DOHH2 (cell line): ENCODE measurements at regions not wholly inside any gene's neighbourhood (a gene's known extent, or its start where the extent isn't known, plus 50 kb on each side); places are given as distances from the start of the nearest gene placed in this dataset.

Source experiments
- H3F3A ChIP-seq: fragments of 200-600 bp; sonication (generic), shearing (Covaris generic); 2 replicates; pipeline ENCODE4 v1.6.0; 2016; ENCODE audit warnings: antibody characterized with exemption, mild to moderate bottlenecking; ENCODE audit not compliant: control insufficient read depth, insufficient read depth
- H3K27ac ChIP-seq: fragments of 200-600 bp; sonication (generic); 2 replicates; pipeline ENCODE4 v1.5.1; 2014; ENCODE audit warnings: low read depth, mild to moderate bottlenecking, low read length, moderate library complexity
- H3K27me3 ChIP-seq: fragments of 200-600 bp; sonication (generic); 2 replicates; pipeline ENCODE4 v1.6.1; 2014; ENCODE audit warnings: mild to moderate bottlenecking, low read length, mixed read lengths; ENCODE audit not compliant: control insufficient read depth
- H3K36me3 ChIP-seq: fragments of 200-600 bp; sonication (generic); 2 replicates; pipeline ENCODE4 v1.6.1; 2014; ENCODE audit warnings: mild to moderate bottlenecking, low read length, moderate library complexity, mixed read lengths; ENCODE audit not compliant: control insufficient read depth
- H3K4me1 ChIP-seq: fragments of 200-600 bp; sonication (generic); 2 replicates; pipeline ENCODE4 v1.6.1; 2014; ENCODE audit warnings: mild to moderate bottlenecking, low read length, mixed read lengths; ENCODE audit not compliant: control insufficient read depth
- H3K4me2 ChIP-seq: fragments of 200-600 bp; sonication (generic); 2 replicates; pipeline ENCODE4 v1.6.0; 2014; ENCODE audit warnings: mild to moderate bottlenecking, low read length, moderate library complexity
- H3K4me3 ChIP-seq: fragments of 200-600 bp; sonication (generic); 2 replicates; pipeline ENCODE4 v1.5.1; 2014; ENCODE audit warnings: mild to moderate bottlenecking, low read length, mixed read lengths
- H3K79me2 ChIP-seq: fragments of 200-600 bp; sonication (generic); 2 replicates; pipeline ENCODE4 v1.6.1; 2014; ENCODE audit warnings: mild to moderate bottlenecking, low read length, mixed read lengths; ENCODE audit not compliant: control insufficient read depth
- H3K9me2 ChIP-seq: fragments of 200-600 bp; sonication (generic); replicated peaks from 2 replicates; pipeline ENCODE4 v1.6.1; 2014; ENCODE audit warnings: mild to moderate bottlenecking, low read length, mixed read lengths; ENCODE audit not compliant: control insufficient read depth
- H3K9me3 ChIP-seq: fragments of 200-600 bp; sonication (generic); 2 replicates; pipeline ENCODE4 v1.6.1; 2014; ENCODE audit warnings: antibody characterized with exemption, low read length, mixed read lengths; ENCODE audit not compliant: control insufficient read depth, insufficient read depth
- H4K20me1 ChIP-seq: fragments of 200-600 bp; sonication (generic); 2 replicates; pipeline ENCODE4 v1.6.0; 2014; ENCODE audit warnings: low read depth, mild to moderate bottlenecking, antibody characterized with exemption, low read length, moderate library complexity; ENCODE audit not compliant: control insufficient read depth, insufficient read depth
- CTCF ChIP-seq: fragments of 200-600 bp; sonication (generic); IDR thresholded peaks from one replicate; pipeline ENCODE4 v1.5.1; 2014; ENCODE audit warnings: antibody characterized with exemption, mild to moderate bottlenecking, low read depth, low read length; ENCODE audit not compliant: poor library complexity, severe bottlenecking
- EZH2phosphoT487 ChIP-seq: fragments of 200-600 bp; sonication (generic); IDR thresholded peaks from 2 replicates; pipeline ENCODE4 v1.6.1; 2017; ENCODE audit warnings: borderline replicate concordance, mild to moderate bottlenecking, antibody characterized with exemption, low read length, moderate library complexity, mixed read lengths

- TF ChIP-seq EZH2phosphoT487 (no peak), CTCF (no peak)
- Histone ChIP-seq H3F3A (no peaks in the 10 kb centered on the region), H3K4me3 (no peak overlapping the region)
Measured at GRCh38 chr2:223199531-223200515, 147.8 kb downstream of the KCNE4 start.

GRCh38 chr2:223203971-223204929 is 152.3 kb downstream of the KCNE4 start:
- Histone ChIP-seq H3K4me3 (no peak overlapping the region), H3K36me3 (no peaks in the 10 kb centered on the region), H4K20me1 (no peaks in the 10 kb centered on the region), H3K27ac (no peak overlapping the region), H3K4me1 (no peaks in the 10 kb centered on the region), H3K4me2 (no peak overlapping the region), H3K27me3 (no peaks in the 10 kb centered on the region), H3K9me2 (no peaks in the 10 kb centered on the region), H3K79me2 (no peaks in the 10 kb centered on the region), H3F3A (no peaks in the 10 kb centered on the region), H3K9me3 (no peaks in the 10 kb centered on the region)
- no peak for TF ChIP-seq CTCF
- TF ChIP-seq EZH2phosphoT487: no peak

More at GRCh38 chr2:223199531-223200515, 147.8 kb downstream of the KCNE4 start:
- H3K79me2 ChIP-seq: no peaks in the 10 kb centered on the region
- no peak overlapping the region for H3K27ac ChIP-seq
- no peaks in the 10 kb centered on the region for H3K4me1 ChIP-seq
- no peaks in the 10 kb centered on the region for H4K20me1 ChIP-seq
- H3K4me2 ChIP-seq: no peak overlapping the region
- no peaks in the 10 kb centered on the region for H3K36me3 ChIP-seq
- H3K9me2 ChIP-seq: no peaks in the 10 kb centered on the region
- no peaks in the 10 kb centered on the region for H3K9me3 ChIP-seq
- H3K27me3 ChIP-seq: no peaks in the 10 kb centered on the region

- no peaks in the 10 kb centered on the region for H3K4me1 ChIP-seq
- H3K79me2 ChIP-seq: no peaks in the 10 kb centered on the region
- TF ChIP-seq CTCF: no peak
- TF ChIP-seq EZH2phosphoT487: no peak
- H3K27me3 ChIP-seq: no peaks in the 10 kb centered on the region
- no peaks in the 10 kb centered on the region for H3K9me2 ChIP-seq
- no peaks in the 10 kb centered on the region for H3K9me3 ChIP-seq
- no peak overlapping the region for H3K27ac ChIP-seq
- H3K36me3 ChIP-seq: no peaks in the 10 kb centered on the region
- no peak overlapping the region for H3K4me2 ChIP-seq
- H3K4me3 ChIP-seq: no peak overlapping the region
- H3F3A ChIP-seq: no peaks in the 10 kb centered on the region
- no peaks in the 10 kb centered on the region for H4K20me1 ChIP-seq
Measured at GRCh38 chr2:223210489-223210888, 158.5 kb downstream of the KCNE4 start.
